ENCODE measurements at regions not wholly inside any gene's neighbourhood (a gene's known extent, or its start where the extent isn't known, plus 50 kb on each side); places are given as distances from the start of the nearest gene placed in this dataset.

DNA sequence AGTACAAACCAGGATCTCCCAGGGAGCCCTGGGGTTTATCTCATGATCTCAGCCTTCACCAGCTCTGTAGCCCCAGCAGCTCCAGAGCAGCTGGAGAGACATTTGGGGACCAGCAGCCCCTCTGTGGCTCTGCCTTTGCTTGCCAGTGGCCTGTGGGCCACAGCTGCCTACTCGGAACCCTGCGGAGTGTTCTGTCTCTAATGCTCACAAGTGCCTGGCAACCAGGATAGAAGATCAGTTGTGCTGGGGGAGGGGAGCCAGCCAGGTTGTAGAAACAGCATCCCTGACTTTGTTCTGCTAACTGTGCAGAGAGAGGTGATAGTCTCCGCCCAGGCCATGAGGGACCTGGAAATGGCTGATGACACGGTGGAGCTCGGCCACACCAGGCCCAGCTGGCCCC is 50.9 kb upstream of the KCNJ15 start:
- no peaks in the 10 kb centered on the region for H3K4me1 ChIP-seq (ENCODE audit: control insufficient read depth in 4 of 4, insufficient read depth in 4 of 4, low read length in 3 of 4)
- H3K9ac ChIP-seq (ENCODE audit: low read depth in 1 of 2, low read length in 2 of 2), result no peak overlapping the region
- TF ChIP-seq, protein P1, sequence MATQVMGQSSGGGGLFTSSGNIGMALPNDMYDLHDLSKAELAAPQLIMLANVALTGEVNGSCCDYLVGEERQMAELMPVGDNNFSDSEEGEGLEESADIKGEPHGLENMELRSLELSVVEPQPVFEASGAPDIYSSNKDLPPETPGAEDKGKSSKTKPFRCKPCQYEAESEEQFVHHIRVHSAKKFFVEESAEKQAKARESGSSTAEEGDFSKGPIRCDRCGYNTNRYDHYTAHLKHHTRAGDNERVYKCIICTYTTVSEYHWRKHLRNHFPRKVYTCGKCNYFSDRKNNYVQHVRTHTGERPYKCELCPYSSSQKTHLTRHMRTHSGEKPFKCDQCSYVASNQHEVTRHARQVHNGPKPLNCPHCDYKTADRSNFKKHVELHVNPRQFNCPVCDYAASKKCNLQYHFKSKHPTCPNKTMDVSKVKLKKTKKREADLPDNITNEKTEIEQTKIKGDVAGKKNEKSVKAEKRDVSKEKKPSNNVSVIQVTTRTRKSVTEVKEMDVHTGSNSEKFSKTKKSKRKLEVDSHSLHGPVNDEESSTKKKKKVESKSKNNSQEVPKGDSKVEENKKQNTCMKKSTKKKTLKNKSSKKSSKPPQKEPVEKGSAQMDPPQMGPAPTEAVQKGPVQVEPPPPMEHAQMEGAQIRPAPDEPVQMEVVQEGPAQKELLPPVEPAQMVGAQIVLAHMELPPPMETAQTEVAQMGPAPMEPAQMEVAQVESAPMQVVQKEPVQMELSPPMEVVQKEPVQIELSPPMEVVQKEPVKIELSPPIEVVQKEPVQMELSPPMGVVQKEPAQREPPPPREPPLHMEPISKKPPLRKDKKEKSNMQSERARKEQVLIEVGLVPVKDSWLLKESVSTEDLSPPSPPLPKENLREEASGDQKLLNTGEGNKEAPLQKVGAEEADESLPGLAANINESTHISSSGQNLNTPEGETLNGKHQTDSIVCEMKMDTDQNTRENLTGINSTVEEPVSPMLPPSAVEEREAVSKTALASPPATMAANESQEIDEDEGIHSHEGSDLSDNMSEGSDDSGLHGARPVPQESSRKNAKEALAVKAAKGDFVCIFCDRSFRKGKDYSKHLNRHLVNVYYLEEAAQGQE (IDR thresholded peaks at IDR 0.05), result no peak
- no peak for TF ChIP-seq RXRA (IDR thresholded peaks at IDR 0.05)
- TF ChIP-seq EGR1 (IDR thresholded peaks at IDR 0.05; ENCODE audit: low read depth in 2 of 2), result no peak
- no peak for TF ChIP-seq FOXA2 (IDR thresholded peaks at IDR 0.05)
- TF ChIP-seq RAD21 (IDR thresholded peaks at IDR 0.05), result no peak
- no peak for TF ChIP-seq YY1 (IDR thresholded peaks at IDR 0.05)
- TF ChIP-seq HNF4A (conservative IDR thresholded peaks at IDR 0.05), result no peak
- TF ChIP-seq FOXA1 (IDR thresholded peaks at IDR 0.05), result no peak
- no peak for TF ChIP-seq ATF3 (IDR thresholded peaks at IDR 0.05)
- no peak for TF ChIP-seq HNF4G (IDR thresholded peaks at IDR 0.05)
- TF ChIP-seq, protein P2, sequence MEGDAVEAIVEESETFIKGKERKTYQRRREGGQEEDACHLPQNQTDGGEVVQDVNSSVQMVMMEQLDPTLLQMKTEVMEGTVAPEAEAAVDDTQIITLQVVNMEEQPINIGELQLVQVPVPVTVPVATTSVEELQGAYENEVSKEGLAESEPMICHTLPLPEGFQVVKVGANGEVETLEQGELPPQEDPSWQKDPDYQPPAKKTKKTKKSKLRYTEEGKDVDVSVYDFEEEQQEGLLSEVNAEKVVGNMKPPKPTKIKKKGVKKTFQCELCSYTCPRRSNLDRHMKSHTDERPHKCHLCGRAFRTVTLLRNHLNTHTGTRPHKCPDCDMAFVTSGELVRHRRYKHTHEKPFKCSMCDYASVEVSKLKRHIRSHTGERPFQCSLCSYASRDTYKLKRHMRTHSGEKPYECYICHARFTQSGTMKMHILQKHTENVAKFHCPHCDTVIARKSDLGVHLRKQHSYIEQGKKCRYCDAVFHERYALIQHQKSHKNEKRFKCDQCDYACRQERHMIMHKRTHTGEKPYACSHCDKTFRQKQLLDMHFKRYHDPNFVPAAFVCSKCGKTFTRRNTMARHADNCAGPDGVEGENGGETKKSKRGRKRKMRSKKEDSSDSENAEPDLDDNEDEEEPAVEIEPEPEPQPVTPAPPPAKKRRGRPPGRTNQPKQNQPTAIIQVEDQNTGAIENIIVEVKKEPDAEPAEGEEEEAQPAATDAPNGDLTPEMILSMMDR (IDR thresholded peaks at IDR 0.05; ENCODE audit: low read depth, low read length, missing input control), result no peak
- no peak for TF ChIP-seq JUND (IDR thresholded peaks at IDR 0.05)
- TF ChIP-seq GABPA (IDR thresholded peaks at IDR 0.05 in 1 of 2, conservative IDR thresholded peaks at IDR 0.05 in 1 of 2), result no peak
- no peak for TF ChIP-seq NR2F2 (IDR thresholded peaks at IDR 0.05)
- DNase-seq (ENCODE audit: low spot score), result no peak
- H3K27ac ChIP-seq (ENCODE audit: low read depth in 1 of 2, low read length in 2 of 2), result no peak overlapping the region
- WGBS, result 88% methylated on average over 5 of the region's 5 CpGs
- no peak overlapping the region for H3K4me3 ChIP-seq (ENCODE audit: low read depth in 1 of 3, low read length in 3 of 3)
- peaks cover 2 to 4% (median 2%) of the 10 kb centered on the region in 4 donors for H3K9me3 ChIP-seq (ENCODE audit: control insufficient read depth in 4 of 4, low read length in 3 of 4)
- H3K36me3 ChIP-seq (ENCODE audit: control insufficient read depth in 4 of 4, insufficient read depth in 3 of 4, low read depth in 1 of 4, low read length in 3 of 4), result no peaks in the 10 kb centered on the region
- peaks cover 0 to 4% (median 2%) of the 10 kb centered on the region in 4 donors for H3K27me3 ChIP-seq (ENCODE audit: control insufficient read depth in 4 of 4, insufficient read depth in 4 of 4, low read length in 3 of 4)

- Histone ChIP-seq H3K9me3 (ENCODE audit: control insufficient read depth in 4 of 4, low read length in 3 of 4) (peaks cover 2 to 4% (median 2%) of the 10 kb centered on the region in 4 donors), H3K4me1 (ENCODE audit: control insufficient read depth in 4 of 4, insufficient read depth in 4 of 4, low read length in 3 of 4) (no peaks in the 10 kb centered on the region), H3K9ac (ENCODE audit: low read depth in 1 of 2, low read length in 2 of 2) (no peak overlapping the region), H3K27me3 (ENCODE audit: control insufficient read depth in 4 of 4, insufficient read depth in 4 of 4, low read length in 3 of 4) (peaks cover 0 to 5% (median 2%) of the 10 kb centered on the region in 4 donors), H3K27ac (ENCODE audit: low read depth in 1 of 2, low read length in 2 of 2) (no peak overlapping the region), H3K36me3 (ENCODE audit: control insufficient read depth in 4 of 4, insufficient read depth in 3 of 4, low read depth in 1 of 4, low read length in 3 of 4) (no peaks in the 10 kb centered on the region), H3K4me3 (ENCODE audit: low read depth in 1 of 3, low read length in 3 of 3) (no peak overlapping the region)
- WGBS, result 88% methylated on average over 10 of the region's 10 CpGs
- no peak for DNase-seq (ENCODE audit: low spot score)
- TF ChIP-seq, protein P2 (IDR thresholded peaks at IDR 0.05; ENCODE audit: low read depth, low read length, missing input control), result no peak
- no peak for TF ChIP-seq NR2F2 (IDR thresholded peaks at IDR 0.05)
- TF ChIP-seq HNF4A (conservative IDR thresholded peaks at IDR 0.05), result no peak
- TF ChIP-seq FOXA2 (IDR thresholded peaks at IDR 0.05), result no peak
- TF ChIP-seq TAF1 (conservative IDR thresholded peaks at IDR 0.05), result no peak
- TF ChIP-seq, protein P1 (IDR thresholded peaks at IDR 0.05), result no peak
- TF ChIP-seq RAD21 (IDR thresholded peaks at IDR 0.05), result no peak
- no peak for TF ChIP-seq JUND (IDR thresholded peaks at IDR 0.05)
- TF ChIP-seq, protein P3, sequence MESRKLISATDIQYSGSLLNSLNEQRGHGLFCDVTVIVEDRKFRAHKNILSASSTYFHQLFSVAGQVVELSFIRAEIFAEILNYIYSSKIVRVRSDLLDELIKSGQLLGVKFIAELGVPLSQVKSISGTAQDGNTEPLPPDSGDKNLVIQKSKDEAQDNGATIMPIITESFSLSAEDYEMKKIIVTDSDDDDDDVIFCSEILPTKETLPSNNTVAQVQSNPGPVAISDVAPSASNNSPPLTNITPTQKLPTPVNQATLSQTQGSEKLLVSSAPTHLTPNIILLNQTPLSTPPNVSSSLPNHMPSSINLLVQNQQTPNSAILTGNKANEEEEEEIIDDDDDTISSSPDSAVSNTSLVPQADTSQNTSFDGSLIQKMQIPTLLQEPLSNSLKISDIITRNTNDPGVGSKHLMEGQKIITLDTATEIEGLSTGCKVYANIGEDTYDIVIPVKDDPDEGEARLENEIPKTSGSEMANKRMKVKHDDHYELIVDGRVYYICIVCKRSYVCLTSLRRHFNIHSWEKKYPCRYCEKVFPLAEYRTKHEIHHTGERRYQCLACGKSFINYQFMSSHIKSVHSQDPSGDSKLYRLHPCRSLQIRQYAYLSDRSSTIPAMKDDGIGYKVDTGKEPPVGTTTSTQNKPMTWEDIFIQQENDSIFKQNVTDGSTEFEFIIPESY (IDR thresholded peaks at IDR 0.05), result no peak
- TF ChIP-seq GABPA (IDR thresholded peaks at IDR 0.05 in 1 of 2, conservative IDR thresholded peaks at IDR 0.05 in 1 of 2), result no peak
- no peak for TF ChIP-seq FOXA1 (IDR thresholded peaks at IDR 0.05)
- no peak for TF ChIP-seq HNF4G (IDR thresholded peaks at IDR 0.05)
- TF ChIP-seq YY1 (IDR thresholded peaks at IDR 0.05), result no peak
- no peak for TF ChIP-seq SP1 (IDR thresholded peaks at IDR 0.05)
- no peak for TF ChIP-seq RXRA (IDR thresholded peaks at IDR 0.05)
- TF ChIP-seq, protein P4, sequence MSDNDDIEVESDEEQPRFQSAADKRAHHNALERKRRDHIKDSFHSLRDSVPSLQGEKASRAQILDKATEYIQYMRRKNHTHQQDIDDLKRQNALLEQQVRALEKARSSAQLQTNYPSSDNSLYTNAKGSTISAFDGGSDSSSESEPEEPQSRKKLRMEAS (IDR thresholded peaks at IDR 0.05), result no peak
- TF ChIP-seq EGR1 (IDR thresholded peaks at IDR 0.05; ENCODE audit: low read depth in 2 of 2), result no peak
Observed at GRCh38 chr21:38206646-38207045, 50.1 kb upstream of the KCNJ15 start.
